COLO668 (cell line): ENCODE measurements at regions not wholly inside any gene's neighbourhood (a gene's known extent, or its start where the extent isn't known, plus 50 kb on each side); places are given as distances from the start of the nearest gene placed in this dataset.

ENCODE experiments used
- DNase-seq: peaks from one replicate; lab custom pipeline; 2025; ENCODE audit not compliant: unreplicated experiment; lab: John Stamatoyannopoulos, UW

DNA sequence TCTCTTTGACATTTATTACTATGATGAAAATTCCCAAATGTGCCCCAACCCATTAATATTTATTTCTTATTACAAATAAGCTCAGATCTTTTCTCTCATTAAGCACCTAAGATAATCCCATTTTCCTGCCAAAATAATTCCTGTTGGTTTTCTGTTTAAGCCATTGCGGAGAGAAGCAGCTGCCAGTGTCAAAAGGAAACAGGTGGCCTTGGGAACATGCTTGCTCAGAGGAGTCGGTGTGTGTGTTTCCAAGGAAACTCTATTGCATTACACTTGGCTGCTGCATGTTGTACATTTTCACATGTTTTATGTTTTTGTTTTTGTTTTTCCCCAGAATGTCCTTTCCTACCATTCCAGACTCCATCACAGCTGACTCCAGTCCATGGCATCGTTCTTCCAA, 56.4 kb downstream of the CD24 start:
- peak; percentile 17 for DNase-seq

DNA sequence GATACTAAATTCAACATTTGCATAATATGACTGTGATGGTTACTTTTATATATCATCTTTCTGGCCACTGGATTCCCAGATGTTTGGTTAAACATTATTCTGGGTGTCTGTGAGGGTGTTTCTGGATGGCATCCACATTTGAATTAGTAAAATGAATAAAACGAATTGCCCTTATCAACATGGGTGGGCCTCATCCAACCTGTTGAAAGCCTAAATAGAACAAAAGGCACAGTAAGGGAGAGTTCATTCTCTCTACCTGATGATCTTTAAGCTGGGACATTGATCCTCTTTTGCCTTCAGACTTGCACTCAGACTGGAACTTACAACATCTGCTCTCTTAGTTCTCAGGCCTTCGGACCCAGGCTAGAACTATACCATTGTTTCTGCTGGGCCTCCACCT, 57.6 kb downstream of the CD24 start:
- DNase-seq, result no peak

DNA sequence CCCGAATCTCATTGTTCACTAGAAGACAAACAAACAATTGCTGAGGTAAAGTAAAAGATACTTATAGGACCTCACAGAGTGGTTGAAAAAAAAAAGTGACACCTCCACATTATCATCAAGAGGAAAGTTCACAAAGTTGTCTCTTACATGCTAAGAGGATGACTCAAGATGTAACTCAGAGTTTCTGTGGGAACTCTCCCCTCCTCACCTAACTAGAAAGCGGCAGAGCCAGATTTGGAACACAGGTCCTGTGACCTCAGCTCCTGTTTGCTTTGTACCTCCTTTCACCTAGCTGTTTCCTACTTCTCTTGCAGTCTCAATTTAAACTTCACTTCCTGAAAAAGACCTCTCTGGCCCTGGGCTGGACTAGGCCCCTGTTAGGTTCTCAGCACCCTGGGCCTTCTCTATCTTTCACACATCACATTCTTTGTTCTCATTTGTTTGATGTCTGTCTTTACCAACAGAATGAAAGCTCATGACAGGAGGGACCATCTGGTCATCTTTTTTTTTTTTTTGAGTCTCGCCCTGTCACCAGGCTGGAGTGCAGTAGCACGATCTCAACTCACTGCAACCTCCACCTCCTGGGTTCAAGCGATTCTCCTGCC, 60.8 kb downstream of the CD24 start:
- no peak for DNase-seq

DNA sequence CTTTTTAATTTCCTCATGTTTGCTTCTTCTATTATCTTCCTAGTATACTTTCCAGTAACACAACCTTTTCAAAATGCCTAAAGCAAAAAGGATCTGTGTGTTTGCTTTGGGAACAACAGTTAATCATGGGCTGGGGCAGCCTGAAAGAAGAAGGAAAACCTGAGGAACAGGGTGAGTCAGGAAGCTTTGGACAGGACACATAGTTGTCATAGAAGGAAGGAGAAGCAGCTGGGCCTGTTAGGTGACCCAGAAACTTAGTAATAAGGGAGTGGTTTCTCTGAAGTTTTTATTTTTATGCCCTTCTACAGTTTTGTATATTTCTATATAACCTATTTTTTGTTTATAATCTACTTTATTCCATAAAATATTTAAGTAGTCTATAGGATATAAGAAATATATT, 61.4 kb downstream of the CD24 start:
- DNase-seq, result no peak

DNA sequence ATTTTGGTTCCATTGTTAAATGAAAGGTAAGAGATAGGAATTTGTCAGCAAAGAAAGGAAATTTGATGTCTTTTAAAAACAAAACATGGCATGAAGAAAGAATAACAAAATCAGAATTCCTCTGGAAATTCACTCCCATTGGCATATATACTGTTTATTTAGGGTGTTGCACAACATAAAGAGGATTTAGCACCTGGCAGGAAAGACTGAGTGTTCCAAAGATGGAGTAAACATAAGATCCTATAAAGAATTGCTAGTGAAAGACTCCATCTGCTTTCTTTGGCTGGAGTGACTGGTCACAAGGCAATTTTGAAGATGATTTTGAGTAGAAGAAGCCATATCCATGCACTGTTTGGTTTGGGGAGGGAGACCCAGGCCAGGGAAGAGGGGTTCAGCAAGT, 62.4 kb downstream of the CD24 start:
- DNase-seq, result no peak

DNA sequence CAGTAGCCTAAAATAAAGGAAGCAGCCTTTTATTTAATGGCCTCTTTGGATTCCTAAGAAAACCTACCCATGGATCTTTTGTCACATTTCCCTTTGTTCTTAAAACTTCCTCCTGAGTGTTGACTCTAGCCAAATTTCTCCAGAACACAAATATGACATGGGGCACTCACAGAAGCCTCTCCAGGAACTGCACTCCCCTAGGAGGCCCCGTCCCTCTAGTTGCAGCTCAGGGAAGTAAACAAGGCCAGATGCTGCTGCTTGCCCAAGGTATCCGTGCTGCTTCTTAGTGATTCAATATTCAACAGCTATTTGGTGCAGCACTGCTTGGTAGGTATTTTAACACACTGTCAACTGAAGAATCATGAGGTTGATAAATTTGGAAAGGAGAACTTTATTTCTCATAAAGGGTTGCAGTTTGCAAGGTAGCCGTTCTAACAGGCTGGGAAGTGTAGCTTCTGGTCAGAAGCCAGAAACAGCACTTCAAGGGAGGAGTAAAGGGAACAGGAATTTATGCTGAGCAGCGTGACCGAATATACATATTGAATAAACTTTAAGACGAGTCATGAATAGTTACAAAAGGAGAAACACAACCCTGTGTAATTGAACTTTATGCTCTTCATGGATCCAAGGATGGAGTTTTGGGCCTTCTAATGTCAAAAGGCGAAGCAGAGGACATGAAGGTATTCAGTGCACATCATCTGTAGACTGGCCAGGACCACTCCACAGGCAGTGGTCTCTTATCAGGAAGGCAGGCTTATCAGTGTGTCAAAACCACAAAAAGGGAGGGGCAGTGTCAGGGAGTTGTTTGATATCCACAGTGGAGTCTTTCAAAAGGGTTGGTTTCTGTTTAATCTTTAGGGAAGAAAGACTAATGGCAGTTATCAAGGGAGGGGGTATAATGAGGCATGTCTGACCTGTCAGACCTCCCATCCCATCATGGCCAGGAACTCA, 63.3 kb downstream of the CD24 start:
- no peak for DNase-seq

DNA sequence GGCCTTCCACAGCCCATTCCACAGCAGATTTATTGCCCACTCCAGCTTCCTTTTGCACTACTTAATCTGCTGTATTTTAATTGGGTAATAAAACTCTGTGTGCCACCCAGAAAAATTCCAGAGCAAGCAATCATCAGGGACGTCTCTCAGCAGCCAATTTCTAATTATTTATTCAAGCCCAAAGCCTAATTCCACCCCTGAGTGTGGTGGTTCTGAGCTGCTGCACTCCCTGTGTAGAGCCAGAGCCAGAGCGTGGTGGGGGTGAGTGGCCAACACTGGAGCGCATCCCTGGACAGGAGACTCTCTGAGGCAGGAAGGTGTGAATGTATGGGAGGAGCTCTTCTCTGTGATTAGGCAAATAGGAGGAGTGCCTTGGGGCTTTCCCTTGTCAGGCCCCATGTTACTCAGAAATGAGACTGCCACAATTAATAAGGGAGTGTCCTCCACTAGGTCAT, 66.1 kb downstream of the CD24 start:
- DNase-seq, result no peak

DNA sequence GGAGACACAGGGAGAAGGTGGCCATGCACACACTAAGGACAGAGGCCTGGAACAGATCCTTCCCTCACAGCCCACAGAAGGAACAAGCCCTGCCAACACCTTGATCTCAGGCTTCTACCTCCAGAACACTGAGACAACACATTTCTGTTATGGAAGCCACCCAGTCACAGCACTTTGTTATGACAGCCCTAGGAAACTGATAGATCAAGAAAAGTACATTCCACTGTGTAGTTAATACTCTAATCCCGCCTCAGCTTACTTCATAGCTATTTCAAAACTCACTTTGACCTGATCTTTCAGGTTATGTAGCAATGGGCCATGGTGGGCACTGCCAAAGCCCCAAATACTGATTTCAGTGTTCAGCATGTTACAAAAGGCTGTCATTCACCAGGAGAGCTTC, 66.8 kb downstream of the CD24 start:
- DNase-seq, result no peak

DNA sequence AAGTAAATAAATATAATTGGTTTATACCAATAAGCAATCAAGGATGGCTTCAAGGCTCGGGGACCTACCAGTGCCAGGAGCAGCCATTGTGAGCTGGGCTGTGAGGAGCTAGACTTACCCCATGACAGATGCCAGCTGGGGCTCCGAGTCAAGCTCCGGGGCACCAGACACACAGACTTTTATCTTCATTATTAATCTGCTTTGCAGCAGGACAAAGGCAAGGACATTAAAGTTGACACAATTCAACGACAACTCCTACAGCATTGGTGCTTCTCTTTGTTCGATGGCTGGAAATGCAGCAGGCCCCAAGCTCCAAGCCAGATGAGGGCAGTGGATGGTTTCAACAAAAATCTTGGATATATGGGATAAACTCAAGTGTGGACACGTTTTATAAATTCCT, 68.3 kb downstream of the CD24 start:
- no peak for DNase-seq

DNA sequence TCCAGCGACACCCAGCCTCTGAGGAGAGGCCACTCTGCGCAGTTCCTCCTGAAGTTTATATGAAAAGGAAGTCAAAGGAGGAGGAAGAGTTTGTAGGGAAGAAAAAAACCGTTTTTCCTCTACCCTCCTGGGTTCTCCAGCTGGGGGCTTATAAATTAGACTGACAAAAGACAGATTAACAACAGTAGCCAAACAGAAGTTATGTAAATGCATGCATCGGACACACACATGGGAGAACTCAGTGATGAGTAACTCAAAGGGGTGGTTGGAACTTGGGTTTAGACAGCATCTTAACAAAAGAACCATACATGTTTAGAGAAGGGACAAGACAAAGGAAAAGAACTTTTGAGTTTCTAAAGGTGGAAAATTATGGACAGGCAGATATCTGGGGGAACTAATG, 71.2 kb downstream of the CD24 start:
- no peak for DNase-seq

DNA sequence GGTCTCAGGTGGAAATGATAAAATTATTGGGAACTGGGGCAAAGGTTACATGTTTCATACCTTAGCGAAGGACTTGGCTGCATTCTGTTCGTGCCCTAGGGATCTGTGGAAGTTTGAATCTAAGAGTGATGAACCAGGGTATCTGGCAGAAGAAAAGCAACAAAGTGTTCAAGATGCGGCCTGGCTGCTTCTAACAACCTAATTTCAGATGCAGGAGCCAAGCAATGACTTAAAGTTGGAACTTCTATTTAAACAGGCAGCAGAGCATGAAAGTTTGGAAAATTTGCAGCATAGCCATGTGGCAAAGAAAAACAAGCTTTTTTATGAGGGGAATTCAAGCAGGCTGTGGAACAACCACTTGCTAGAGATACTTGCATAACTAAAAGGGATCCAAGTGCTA, 73.5 kb downstream of the CD24 start:
- DNase-seq, result no peak

DNA sequence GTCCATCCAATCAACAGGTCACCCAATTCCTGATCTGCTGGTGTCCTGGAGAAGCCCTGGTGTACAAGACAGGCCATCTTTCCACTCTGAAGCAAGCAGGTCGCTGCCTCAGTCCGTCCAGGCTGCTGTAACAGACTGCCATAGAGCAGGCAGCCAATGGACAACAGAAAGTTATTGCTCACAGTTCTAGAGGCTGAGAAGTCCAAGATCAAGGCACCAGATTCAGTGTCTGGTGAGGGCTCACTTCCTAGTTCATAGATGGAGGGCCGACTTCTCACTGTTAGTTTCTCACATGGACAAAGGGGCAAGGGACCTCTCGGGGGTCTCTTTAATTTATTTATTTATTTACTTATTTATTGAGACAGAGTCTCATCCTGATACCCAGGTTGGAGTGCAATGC, 74.8 kb downstream of the CD24 start:
- DNase-seq, result no peak

DNA sequence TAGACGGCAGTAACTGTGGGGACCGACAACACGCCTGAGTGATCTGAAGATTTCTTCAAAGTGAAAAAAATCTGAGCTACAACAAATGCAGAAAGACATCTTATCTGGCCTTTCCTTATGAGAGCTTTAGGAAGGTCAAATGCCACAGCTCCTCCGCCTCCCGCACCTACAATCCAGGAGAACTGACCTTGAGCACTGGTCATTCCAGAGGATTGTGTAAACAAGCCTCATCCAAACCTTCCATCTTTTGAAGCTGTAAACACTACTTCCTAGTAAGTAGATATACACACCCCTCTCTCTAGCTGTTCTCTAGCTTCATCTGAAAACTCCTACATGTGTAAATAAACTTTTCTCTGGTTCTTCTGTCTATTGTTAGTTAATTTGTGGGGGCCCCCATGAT, 76.9 kb downstream of the CD24 start:
- no peak for DNase-seq

DNA sequence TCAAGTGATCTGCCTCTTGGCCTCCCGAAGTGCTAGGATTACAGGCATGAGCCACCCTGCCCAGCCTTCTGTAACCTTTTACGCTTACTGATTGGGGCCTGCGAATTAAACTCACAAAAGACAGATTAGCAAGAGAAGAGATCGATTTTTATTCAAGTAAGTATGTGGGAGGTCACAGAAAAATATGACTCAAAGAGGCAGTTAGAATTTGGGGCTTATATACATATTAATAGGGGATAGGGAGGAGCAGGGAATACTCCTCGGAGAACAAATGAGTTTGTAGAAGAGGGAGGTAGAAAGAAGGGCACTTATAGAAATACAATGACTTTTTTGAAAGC, 78.9 kb downstream of the CD24 start:
- DNase-seq, result no peak

DNA sequence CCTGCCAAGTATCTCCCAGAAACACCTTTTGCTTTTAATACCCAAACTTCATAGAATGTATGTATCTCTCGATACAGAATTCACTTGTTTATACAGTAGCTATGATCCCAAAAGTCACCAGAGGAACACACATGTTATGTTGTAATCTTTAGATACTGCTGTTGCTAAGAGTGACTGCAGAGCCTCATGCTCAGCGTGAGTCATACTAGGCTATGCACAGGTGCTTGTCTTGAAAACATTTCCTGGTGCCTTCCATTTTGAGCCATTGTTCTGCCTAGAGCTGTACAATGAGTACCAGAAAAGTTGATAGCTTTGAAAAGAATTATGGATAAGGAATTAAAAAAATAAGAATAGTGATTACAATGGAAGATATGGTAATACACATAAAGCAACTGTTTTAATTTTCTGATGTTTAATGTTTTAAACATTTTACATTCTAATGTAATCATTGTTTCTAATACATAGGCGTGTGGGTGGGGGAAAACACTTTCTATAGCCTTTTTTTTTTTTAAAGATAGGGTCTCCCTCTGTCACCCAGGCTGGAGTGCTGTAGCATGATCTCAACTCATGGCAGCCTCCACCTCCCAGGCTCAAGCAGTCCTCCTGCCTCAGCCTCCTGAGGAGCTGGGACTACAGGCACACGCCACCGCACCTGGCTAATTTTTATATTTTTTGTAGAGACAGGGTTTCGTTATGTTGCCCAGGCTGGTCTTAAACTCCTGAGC, 79.4 kb downstream of the CD24 start:
- DNase-seq, result peak; percentile 7

DNA sequence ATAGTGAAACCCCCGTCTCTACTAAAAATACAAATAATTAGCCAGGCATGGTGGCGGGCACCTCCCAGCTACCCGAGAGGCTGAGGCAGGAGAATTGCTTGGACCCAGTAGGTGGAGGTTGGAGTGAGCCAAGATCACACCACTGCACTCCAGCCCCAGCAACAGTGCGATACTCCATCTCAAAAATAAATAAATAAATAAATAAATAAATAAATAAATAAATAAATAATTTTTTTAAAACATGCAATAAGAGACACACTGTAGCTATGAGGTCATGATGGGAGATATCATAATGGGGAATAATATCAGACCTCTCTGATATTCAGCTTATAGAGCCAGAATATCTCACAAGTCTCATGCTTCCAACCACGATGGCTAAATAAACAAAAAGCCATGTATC, 82.3 kb downstream of the CD24 start:
- no peak for DNase-seq

DNA sequence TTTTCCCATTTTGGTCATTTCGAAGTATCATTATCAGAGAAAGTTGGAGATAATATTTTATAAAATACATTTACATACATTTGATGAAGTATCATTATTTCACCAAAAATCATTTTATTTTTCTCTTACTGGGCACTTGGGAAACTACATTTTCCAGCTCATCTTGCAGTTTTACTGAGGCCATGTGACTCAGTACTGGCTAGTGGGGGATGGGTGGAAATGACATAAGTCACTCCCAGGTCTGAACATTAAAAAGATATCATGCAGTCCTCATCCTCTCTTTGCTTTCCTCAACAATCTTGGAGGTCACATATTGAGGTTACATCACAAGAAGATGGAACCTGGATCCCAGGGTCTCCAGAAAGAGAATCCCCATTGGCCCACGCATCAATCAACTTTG, 84.1 kb downstream of the CD24 start:
- no peak for DNase-seq

DNA sequence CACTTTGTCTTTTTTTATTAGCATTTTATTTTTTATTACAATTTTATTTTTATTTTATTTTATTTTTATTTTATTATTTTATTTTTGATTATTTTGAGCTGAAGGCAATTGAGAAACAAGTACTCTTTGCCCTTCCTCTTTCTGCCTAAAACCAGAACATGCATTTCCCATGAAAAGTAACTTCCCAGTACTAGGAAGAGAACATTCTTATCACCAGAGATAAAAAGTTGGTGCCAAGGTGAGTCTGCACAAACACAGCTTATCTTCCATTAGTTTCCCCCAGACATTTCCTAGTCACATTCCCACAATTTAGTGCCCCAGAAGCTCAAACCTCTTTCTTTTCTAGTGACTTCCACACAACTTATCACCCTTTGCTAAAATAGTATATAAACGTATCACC, 84.8 kb downstream of the CD24 start:
- no peak for DNase-seq

DNA sequence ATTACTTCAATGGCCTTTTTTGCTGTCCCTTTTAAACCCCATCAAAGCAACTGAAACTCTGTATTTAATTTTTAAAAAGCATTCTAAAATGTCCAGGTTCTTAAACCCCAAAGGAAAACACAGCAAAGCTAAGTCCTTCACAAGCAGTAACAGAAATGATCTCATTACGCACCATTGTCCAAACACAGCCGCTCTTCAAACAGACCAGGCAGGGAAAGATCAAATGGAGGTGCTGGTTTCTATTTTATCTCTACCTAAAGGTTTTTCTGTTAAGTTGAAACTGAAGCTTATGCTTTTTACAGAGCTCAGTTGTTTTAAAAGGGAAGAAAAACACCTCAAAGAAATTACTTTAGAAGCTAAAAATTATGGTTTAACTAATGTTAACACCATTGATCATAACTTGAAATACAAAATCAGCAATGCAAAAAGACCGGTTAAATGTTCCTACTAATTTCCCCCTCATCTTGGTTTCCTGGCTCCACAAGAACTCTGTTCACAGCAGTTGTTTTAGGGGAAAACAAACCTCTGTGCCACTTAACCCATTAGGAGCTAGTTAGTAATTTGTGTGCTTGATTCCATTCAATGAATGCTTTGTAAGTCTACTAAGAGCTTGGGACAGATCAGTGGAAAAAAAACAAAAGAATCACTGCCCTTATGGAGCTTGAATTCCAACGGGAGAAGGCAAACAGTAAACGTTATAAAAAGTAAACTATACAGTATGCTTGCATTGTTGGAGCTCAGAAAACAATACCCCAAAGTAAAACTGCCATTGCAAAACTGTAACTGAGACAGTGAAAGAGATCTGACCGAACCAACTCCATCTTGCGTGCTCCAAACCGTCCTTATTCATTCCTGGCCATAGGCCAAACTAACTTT, 87.4 kb downstream of the CD24 start:
- peak; percentile 7 for DNase-seq

DNA sequence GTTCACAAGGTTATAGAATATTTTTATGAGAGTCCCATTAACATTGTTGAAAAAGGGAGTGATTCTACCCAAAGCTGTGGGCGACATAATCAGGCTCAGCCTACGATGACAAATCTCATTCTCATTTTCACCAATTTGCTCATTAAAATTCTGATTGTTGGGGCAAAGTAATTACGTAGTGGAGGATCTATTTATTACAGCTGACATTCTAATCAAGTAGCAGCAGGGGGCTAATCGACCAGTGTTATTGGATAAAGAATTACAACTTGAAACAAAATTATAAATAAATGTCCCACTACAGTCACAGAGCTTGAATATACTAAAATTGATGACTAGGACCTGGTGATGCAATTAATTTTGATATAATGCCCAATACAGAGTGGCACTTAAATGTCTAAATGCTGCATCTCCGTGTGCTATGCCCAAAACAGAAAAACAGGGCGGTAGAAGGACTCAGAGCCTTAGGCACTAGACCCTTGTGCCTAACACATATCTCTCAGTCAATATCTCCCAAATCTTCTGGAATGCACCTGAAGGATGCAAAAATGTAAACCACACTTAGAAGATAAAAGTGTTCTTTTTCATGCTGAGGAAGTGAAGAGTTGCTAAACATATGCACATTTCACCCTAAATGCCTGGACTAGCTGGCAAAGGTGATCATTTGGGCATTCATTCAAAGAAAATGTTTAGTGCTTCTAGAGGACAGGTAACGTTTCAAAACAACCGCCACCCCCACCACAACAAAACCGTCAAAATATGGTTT, 88.3 kb downstream of the CD24 start:
- no peak for DNase-seq
